ENCODE measurements at regions not wholly inside any gene's neighbourhood (a gene's known extent, or its start where the extent isn't known, plus 50 kb on each side); places are given as distances from the start of the nearest gene placed in this dataset.

DNA sequence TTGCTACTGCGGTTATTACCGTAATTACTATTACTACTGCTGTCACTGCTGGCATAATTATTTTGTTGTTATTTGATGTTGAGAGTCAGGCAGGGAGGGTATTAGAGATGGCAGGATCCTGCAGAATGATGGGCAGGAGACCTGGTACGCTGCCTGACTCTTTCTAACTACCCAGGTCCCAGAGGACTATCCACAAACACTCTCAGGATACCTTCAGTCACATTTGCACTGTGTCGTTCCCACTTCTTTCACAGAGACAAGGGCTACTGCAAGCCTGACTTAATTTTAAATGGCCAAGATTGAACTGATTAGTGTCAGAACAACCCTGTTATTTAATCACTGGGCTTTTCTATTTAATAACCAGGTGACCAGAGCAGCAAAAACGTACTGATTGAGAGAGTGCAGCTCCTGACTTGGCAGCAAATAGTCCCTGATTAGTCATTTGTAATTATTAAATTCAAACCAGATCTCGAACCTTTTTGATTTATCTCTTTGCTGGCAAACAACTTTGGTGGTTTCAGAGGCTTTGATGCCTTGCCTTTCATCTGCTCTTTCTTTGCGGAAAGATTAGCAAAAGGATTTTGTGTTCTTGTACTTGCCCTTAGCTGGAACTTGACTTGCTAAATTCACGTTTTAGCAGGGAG, 88.8 kb upstream of the ARHGEF3 start:
- DNase-seq = no peak

DNA sequence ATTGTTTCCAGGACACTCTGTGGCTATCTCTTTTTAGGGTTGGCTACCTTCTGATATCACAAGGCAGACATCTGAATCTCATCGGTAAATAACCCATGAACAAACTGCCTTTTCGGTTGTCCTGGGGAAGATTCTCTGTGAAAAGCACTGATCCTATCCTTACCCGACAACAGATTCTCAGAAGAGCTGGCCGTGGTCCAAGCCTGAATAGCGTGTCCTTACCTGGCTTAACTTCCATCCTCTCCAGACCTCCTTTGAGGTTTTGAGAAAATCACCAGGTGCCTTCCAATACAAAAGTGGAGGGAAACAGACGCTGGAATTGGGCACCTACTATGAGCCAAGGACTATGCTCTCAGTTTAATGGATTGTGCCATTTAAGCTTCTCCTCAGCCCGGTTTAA, 87.4 kb upstream of the ARHGEF3 start:
- no peak for DNase-seq

DNA sequence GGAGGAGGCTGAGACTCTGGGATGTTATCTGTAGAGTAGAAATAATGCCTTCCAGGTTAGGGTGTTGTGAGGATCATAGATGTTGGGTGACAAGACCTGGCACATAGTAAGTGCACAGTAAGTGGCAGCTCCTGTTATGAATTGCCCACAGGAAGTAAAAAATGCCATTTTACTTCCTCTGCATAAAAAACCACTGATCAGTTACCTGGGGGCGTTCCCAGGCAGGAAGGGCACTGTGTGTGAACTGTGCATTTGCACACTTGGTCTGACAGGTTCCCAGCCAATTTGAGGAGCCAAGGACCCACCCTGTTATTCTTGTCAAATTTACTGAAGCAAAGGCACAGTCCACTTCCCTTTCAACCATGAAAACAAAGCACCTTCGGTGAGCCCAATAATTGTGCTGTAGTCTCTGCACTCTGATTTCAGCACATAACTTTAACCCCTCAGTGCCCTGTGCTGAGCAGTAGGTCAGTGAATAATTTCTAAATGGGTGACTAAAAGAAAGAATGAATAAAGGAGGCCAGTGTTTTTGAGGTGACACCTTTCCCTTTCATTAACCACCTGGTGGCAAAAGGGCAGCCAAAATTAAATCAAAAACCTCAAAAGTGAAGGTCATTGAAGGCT, 85.8 kb upstream of the ARHGEF3 start:
- DNase-seq = no peak

DNA sequence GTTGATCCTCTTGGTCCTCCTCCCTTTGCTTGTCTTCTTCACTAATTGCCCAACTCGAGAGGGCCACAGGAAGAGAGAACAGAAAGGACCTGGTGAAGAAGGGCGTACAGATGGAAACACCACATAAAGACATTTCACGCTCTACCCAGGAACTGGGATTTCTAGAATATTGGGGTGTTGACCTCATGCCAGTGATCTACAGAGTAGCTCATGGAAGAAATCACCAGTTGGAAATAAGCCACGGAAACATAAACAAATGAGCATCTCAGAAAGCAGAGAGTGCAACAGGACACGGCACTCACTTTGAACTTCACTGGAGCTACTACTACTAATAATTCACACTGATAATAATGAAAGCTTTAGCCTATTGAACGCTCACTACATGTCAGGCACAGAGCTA, 84.6 kb upstream of the ARHGEF3 start:
- no peak for DNase-seq

DNA sequence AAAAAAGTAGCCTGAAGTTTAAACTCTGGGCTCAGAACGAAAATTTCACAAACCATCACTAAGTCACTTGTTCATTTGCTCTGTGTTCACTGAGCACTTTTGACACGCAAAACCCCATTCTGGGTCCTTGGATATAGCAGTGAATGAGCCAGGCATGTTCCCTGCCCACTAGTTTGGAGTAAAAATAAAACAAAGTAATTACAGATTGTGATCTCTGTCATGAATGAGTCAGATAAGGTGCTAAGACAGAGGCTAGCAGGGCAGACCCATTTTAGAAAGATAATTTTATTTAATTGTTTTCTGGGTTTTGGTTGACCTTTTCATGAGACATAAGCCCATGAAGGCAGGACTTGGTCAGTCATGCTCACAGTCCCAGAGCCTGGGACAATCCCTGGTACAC, 84.1 kb upstream of the ARHGEF3 start:
- DNase-seq = no peak

DNA sequence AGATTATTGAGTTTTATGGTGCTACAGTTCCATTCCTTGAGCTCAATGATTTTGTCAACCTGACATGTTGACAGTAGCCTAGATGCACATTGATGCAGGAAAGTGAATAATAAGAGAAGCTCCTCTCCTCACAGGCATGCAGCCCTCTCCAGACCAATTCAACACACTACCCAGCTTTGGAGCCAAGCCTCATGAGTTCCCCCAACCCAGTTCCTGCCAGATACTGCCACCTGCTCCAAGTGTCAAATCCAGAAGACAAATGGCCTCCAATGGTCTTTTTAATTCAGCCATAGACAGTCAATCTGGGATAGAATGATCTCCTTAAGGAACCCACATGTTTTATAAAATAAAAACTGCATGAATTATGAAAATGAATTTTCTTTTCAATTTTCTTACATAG, 83.7 kb upstream of the ARHGEF3 start:
- DNase-seq = no peak

DNA sequence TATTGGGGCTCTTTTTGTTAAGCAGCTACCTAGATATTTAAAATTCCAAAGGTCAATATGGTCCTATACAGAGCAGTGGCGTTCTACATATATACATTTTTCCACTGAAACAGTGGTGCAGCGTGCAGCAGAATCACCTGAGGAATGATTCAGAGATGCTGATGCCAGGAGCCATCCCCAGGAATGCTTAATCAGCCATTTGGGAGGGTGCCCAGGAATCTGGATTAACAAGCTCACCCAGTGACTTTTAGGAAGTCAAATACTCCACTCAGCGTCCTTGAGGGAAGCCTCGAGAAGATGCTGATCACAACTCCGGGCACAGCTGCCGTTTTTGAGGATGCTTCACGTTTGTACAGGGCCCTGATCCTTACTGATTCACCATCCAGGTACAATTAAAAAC, 82.6 kb upstream of the ARHGEF3 start:
- no peak for DNase-seq

DNA sequence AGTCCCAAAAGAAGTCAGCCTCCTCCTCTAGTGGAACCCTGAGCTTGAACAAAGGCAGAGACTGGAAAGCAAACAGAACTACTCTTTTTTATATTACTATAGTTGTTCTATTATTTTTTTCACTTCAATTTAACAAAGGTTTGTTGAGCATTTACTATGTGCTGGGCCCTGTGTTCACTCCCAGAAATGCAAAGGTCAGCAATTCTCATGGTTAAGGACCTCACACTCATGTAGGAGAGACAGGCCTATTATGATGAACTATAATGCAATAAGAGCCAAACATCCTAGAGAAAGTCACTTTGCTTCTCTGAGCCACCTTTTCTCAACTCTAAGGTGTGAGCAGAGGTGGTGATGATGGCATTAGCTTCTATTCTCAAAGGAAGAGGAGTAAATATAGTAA, 82.1 kb upstream of the ARHGEF3 start:
- no peak for DNase-seq

DNA sequence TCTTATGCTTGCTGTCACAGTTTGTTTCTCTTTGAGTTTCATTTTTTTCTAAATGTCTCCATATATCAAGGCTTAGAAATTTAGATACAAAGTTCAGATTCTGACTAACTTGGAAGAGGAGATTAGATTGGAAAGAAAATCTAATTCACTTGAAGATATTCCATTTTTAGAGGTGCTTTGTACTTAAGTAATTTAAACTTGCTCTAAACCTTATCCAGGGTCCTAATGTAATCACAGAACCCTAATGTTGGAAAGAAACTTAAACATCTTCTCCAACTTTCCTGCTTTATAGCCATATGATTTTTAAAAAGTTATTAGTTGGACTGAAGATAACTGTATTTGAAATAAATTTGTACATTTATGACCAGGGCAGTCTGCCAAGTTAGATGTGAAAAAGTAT, 81.1 kb upstream of the ARHGEF3 start:
- DNase-seq = no peak

DNA sequence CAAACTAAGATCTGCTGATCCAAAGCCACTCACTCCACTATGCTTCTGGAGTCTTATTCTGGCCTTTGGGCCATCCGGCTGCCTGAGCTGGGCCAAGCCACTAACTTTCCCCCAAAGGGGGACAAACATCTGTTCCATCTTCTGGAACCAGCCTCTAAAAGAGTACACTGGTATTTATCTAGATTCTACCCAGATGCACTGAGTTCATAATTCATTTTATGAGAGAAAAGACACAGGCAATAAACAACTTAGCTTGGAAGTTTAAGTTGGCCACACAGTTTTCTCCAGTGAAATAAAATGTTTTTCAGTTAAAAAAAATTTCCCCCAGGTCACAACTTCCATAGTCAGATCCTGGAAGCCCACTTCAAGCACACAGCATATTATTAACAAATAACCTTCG, 80.1 kb upstream of the ARHGEF3 start:
- no peak for DNase-seq

DNA sequence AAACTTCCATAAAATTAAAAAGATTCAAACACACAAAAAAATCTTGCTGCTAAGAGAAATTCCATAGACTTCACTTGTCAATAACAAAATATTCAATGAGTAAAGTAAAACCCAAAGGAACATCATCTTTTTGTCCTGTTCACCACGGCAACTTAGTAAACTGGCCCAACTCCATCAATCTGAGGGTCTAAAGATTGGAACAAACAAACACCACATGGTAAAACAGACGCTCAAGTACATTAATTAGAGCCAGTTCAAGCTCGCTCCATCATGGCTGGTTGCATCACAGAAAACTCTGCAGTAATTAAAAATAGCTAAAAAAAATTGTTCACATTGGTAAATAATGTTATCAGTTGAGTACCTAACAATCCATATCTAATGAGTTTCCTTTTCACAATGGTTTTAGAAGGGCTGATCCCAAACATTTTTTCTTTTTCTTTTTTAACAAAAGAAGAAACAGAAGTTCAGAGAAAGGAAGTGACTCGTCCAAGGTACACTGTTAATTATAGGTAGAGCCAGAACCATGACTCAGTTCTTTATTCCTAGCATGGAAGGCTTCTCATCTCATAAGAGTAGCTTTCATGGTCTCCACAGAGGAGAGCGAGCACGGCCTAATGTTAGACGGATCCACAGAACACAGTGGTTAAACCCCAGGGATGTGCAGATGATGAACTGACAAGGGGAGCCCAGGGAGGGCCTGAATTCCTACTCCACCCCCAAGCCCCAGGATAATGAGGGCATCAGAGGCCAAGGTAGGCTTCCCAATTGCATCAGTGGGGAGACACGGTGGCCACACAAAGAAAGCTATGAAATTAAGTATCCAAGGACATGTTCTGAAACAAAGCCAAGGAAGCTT, 79.2 kb upstream of the ARHGEF3 start:
- no peak for DNase-seq

DNA sequence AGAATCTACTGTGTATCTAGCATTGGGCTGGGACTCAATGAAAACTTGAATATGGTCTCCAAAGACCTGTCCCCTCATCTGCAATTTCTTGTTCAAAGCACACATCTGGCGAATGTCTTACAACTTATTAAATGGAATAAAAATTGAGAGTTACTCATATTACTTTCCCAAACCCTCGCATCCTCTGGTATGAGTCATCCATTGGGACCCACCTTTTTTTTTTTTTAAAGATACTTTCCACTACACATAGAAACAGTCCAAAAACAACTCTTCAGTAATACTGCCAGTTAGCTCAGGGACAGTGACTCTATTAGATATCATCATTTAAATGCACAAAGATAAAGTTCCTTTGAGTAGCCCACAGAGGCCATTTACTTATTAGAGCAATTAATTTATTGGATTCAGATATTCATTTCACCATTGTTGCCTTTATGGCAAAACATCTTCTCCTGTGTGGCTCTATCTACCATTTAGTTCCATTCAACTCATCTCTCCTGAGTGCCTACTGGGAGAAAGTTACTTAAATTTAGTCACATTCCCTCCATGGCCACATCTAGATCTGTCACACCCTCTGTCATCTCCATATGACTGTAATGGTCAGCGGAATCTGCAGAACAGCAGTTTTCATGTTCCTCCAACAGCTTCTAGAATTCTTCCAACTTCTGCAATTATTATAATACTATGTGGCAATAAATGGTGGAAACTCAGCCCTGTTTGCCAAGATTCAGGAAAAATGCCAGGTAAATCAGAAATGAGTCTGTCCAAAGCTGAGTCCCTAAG, 77.9 kb upstream of the ARHGEF3 start:
- DNase-seq = no peak

DNA sequence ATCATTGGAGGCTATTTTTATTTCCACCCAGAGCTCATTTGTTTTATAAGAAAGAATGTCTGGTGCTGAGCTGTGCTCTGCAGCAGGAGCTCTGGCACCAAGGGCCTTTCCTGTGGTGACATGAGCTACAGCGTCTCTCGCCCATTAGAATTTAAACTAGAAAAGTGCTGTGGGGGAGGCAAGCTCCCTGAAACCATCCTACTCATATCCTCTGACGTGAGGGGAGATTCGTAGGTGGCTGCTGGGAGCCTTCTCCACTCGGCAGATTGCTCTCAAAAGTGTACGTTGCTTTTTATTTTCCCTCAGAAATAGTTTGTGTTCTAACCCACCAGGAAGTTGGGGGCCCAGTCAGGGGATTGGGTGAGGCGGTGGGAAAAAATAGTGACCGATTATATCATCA, 76.3 kb upstream of the ARHGEF3 start:
- DNase-seq = no peak

DNA sequence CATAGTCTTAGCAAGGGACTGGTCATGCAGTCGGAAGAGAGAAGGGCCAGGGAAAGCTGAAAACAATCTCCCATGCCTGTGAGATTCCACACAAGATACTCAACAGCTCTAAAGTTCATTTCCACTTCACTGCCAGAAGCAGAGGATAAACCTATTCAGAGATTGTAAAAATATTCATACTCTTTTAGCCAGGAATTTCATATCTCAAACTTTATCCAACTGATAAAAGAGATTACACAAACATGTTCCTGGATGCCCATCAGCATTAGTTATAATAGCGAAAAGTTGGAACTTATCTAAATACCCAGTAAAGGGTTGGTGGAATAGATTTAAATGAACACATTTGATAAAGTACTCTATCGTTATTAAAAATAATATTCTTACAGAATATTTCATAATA, 75.2 kb upstream of the ARHGEF3 start:
- DNase-seq = no peak

DNA sequence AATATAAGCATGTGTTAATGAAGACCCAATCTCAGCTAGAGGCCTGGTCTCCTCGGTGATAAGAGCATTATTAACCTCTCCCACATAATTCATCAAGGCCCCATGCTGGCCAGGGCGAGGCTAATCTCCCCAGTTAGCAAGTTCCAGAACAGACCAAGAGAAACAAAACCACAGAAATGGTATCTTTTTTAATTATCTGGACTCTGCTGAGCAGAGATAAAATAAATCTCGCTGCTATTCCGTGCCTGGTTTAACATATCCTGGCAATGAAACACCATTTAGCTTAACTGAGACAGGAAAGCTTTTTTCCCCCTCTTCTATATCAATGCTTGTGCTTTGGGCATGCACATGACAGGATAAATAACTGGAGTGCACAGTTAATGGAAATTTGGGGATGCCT, 72.5 kb upstream of the ARHGEF3 start:
- DNase-seq = no peak

DNA sequence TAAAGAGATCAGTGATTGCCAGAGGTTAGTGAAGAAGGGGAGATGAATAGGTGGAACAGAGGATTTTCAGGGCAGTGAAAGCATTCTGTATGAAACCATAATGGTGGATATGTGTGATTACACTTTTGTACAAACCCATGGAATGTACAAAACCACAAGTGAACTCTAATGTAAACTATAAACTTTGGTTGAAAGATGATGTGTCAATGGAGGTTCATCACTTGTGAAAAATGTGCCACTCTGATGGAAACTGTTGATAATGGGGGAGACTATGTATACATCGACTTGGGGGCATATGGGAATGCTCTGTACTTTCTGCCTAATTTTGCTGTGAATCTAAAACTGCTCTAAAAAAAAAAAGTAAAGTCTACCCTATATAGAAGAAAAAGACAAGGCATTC, 68.7 kb upstream of the ARHGEF3 start:
- DNase-seq = no peak

DNA sequence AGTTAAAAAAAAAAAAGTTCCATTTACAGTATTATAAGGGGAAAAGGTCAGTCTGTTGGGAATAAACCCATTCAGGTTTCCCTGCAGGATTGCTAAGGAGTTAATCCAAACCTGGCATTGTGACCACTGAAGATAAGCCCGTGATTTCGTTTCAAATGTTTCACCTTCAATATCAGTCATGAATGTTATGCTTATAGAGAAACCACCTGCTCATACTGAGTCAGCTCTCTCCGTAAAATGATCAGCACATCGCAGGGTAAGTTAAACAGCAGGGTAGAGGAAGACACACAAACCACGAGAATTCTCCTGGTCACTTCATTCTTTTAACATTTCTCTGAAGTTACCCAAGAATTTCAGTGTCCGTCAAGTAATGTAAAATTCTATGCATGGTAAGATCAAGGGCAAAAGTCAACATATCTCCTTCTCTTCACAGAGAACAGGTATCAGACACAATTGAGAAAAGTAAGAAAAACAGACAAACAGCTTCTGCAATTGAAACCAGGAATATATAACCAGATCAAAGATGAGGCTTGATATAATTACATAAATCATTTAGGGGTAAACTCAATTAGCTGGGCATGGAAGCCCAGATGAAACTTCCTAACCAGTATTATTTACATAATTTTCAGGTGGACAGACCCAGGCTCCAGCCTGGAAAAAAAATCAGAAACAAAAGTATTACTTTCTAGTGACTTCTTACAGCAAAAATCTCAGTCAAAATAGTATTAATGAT, 67.6 kb upstream of the ARHGEF3 start:
- DNase-seq = no peak

DNA sequence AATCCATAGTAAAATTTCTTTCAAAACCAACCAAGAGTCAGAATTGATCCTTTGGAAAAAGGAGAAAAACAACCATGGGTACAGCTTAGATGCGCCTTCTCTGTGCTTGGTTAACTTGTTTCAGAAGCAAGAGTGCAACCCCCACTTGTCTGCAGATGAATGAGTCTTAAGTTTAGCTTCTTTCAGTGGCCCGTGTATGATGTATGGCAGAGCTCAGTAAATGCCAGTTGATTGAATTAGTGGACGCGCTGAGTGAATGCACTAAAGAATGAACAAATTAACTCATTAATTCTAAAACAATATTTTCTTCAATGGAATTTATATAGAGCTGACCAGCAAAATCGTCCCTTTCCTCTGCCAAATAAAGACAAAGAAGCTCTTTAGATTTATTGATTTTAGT, 67.0 kb upstream of the ARHGEF3 start:
- DNase-seq = no peak

DNA sequence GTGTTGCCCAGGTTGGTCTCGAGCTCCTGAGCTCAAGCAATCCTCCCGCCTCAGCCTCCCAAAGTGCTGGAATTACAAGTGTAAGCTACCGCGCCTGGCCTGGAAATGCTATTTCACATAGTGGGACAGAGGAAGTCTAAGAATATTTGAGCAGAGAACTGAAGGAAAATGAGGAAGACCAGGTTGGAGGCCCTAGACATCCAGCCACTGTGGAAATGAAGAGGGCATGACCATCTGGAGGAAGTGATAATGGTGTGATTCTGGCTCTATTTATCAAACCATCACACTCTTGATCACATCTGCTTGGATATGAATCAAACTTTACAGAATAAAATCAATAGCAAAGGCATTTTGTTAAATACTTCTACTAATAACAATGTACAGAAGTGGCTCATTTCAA, 65.9 kb upstream of the ARHGEF3 start:
- no peak for DNase-seq

DNA sequence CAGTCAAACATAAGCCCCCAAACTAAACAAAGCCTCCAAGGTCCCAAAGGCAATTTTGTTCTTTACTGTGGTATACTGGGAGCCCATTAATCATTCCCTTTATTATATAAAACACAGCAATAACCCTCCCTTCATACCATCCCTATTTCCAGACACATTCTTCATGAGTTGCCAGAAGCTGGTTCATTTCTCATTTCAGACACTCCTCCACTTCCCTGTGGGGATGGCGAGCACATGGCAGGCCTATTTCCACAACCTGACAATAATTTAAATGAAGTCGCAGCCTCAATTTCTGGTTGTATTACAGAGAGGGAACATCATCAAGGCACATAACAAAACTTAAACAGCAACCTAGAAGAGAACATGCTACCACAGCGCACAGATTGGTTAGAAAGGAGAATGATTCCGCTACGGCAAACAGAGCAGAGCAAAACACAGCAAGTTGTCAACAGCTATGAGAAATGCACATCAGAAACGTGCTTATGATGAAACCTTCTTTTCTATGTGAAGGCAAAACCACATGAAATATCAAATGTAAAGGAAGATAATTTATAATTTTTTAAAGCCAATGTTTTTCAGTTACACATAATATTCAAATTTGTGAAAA, 63.3 kb upstream of the ARHGEF3 start:
- no peak for DNase-seq

DNA sequence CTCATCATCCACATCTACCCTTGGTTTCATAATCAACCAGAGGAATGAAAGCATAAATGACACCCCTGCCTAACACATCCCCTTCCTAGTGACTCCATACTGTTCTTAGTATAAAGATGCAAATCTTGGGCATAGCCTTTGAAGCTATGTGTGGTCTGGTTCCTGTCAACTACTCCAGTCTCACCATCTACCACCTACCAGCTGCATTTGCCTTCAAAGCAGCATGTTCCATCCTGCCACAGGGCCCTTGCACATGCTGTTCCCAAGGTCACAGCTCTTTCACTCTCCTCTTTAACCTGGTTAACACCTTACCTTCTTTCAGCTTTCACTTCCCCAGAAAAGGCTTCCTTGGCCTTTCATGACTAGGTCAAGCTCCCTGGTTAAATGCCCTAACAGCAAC, 62.3 kb upstream of the ARHGEF3 start:
- no peak for DNase-seq

DNA sequence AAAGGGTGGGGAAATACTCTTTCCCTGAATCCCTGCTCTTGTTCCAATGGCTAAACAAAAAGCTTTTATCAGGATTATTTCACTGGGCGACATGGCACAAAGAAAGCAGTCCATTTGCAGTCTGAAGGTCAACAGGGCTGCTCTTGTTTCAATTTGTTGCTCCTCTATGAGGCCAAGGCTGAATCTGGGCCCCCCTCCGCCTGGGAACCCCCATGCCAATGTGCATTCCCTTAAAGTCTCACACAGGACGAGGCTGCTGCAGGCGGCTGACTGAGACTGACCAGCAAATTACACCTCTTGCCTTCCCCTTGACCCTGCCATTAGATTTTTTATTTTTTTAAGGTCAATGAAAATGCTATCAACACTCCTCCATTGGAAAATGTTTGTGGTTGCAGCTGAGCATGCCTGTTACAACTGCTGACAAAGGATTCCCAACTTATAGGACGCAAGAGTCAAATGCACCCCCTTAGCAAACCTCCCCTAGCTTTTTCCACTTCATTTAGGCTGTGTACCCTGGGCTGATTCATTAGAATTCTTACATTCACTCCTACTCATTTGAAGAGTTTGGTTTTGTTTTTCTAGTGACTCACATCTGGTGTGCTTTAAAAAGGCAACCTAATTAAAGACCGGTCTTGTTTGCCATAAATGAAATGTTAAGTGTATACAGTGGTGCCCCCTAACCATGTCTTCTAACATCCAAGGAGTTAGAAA, 60.8 kb upstream of the ARHGEF3 start:
- DNase-seq = no peak
